Activated CD8-positive, alpha-beta memory T cell treated with anti-CD3 and anti-CD28 coated beads for 48 hours (primary cell): ENCODE measurements at regions not wholly inside any gene's neighbourhood (a gene's known extent, or its start where the extent isn't known, plus 50 kb on each side); places are given as distances from the start of the nearest gene placed in this dataset.

ENCODE experiments used
- DNase-seq, 3 experiments: peaks; one replicate each; pipeline ENCODE4 v3.0.0-alpha.2; 2020; ENCODE audit warnings: low read depth in 2 of 3, low spot score in 2 of 3

- DNase-seq, result no peak
Observed at GRCh38 chr1:231108516-231109302, 53.1 kb upstream of the TRIM67 start.

GRCh38 chr1:231107600-231108326 is 54.1 kb upstream of the TRIM67 start:
- no peak for DNase-seq

GRCh38 chr1:231107151-231107550 is 54.7 kb upstream of the TRIM67 start:
- DNase-seq, result no peak

- DNase-seq, result no peak
Observed at GRCh38 chr1:231106347-231106746, 55.5 kb upstream of the TRIM67 start.

GRCh38 chr1:231104917-231105316 is 56.9 kb upstream of the TRIM67 start:
- no peak for DNase-seq

- no peak for DNase-seq
Observed at GRCh38 chr1:231103961-231104360, 57.9 kb upstream of the TRIM67 start.

GRCh38 chr1:231099996-231100767 is 60.1 kb upstream of the FAM89A start:
- no peak for DNase-seq

GRCh38 chr1:231099311-231099710 is 59.3 kb upstream of the FAM89A start:
- DNase-seq, result no peak

- no peak for DNase-seq
Observed at GRCh38 chr1:231095595-231095994, 55.5 kb upstream of the FAM89A start.

- DNase-seq, result no peak
Observed at GRCh38 chr1:231094421-231094820, 54.4 kb upstream of the FAM89A start.

- no peak for DNase-seq
Observed at GRCh38 chr1:231093156-231093922, 53.3 kb upstream of the FAM89A start.

GRCh38 chr1:231092380-231092779 is 52.3 kb upstream of the FAM89A start:
- DNase-seq, result no peak

GRCh38 chr1:231091831-231092301 is 51.8 kb upstream of the FAM89A start:
- peak; percentile 5 to 14 (median 7) for DNase-seq

GRCh38 chr1:231091415-231091814 is 51.4 kb upstream of the FAM89A start:
- no peak for DNase-seq
